Stomach (tissue), 8 donors: ENCODE measurements at regions not wholly inside any gene's neighbourhood (a gene's known extent, or its start where the extent isn't known, plus 50 kb on each side); places are given as distances from the start of the nearest gene placed in this dataset.

ENCODE experiments used
- DNase-seq, 2 donors: peaks; one replicate each; pipeline versions ENCODE4 v3.0.0 to v3.0.0-alpha.2; 2013 to 2019
- H3K27ac ChIP-seq, 5 donors: fragments of 200-600 bp in 4 of 5; sonication (generic) in 4 of 5; one replicate each; pipeline ENCODE4 v1.5.1; 2013 to 2019; ENCODE audit warnings: mild to moderate bottlenecking in 1 of 5, moderate library complexity in 1 of 5
- H3K27me3 ChIP-seq, 3 donors: fragments of 200-600 bp; sonication (generic); one replicate each; pipeline ENCODE4 v1.5.1; 2017 to 2019; ENCODE audit warnings: mixed run types in 1 of 3
- H3K36me3 ChIP-seq, 4 donors: fragments of 200-600 bp; sonication (generic); 1 replicate in 3 of 4; 2 replicates in 1 of 4; pipeline ENCODE4 v1.5.1; 2016 to 2019
- H3K4me1 ChIP-seq, 4 donors: fragments of 200-600 bp; sonication (generic); one replicate each; pipeline ENCODE4 v1.5.1; 2016 to 2019
- H3K4me3 ChIP-seq, 4 donors: fragments of 200-600 bp; sonication (generic) in 3 of 4; one replicate each; pipeline ENCODE4 v1.5.1; 2016 to 2019; ENCODE audit warnings: mild to moderate bottlenecking in 1 of 4
- H3K9me3 ChIP-seq, 4 donors: fragments of 200-600 bp; sonication (generic); one replicate each; pipeline ENCODE4 v1.5.1; 2016 to 2019
- EP300 ChIP-seq: sonication (generic); formaldehyde crosslinking; IDR thresholded peaks from one replicate; pipeline ENCODE4 v1.6.1; 2017; ENCODE audit warnings: antibody characterized with exemption
- POLR2A ChIP-seq, 4 donors: fragments of 450-650 bp; IDR thresholded peaks; one replicate each; pipeline ENCODE4 v1.6.1; 2016; ENCODE audit warnings: antibody characterized with exemption in 4 of 4, control low read depth in 2 of 4, mild to moderate bottlenecking in 1 of 4, moderate library complexity in 1 of 4
- POLR2AphosphoS5 ChIP-seq, 3 donors: sonication (generic); formaldehyde crosslinking; IDR thresholded peaks; one replicate each; pipeline ENCODE4 v1.6.1; 2016; ENCODE audit warnings: antibody characterized with exemption in 3 of 3
- WGBS, 5 donors: extraction: QIAGEN DNeasy Blood & Tissue Kit in 3 of 5; methylation state at CpG; one replicate each; pipeline versions ENCODE4 v1.1.5 to v1.1.7; 2013 to 2018; 5-methylcytosine and 5-hydroxymethylcytosine counted together
- intact Hi-C: fragments of 100-400 bp; cut with DNase I; formaldehyde crosslinking; loops from one replicate; pipeline ENCODE4 v1.15.1; 2023; ENCODE audit warnings: low total_unique reads
- TF ChIP-seq, protein P1 (sequence below), 7 experiments: fragments of 450-650 bp in 4 of 7; fragments of 200-600 bp in 3 of 7; sonication (generic) in 3 of 7; IDR thresholded peaks; one replicate each; pipeline ENCODE4 v1.5.1; 2016 to 2019; ENCODE audit warnings: antibody characterized with exemption in 7 of 7, control low read depth in 2 of 7, mild to moderate bottlenecking in 1 of 7
- donor health status: healthy with polysubstance abuse.
- donor health status: Bipolar disorder and iron deficiency.
- donor health status: healthy.

DNA sequence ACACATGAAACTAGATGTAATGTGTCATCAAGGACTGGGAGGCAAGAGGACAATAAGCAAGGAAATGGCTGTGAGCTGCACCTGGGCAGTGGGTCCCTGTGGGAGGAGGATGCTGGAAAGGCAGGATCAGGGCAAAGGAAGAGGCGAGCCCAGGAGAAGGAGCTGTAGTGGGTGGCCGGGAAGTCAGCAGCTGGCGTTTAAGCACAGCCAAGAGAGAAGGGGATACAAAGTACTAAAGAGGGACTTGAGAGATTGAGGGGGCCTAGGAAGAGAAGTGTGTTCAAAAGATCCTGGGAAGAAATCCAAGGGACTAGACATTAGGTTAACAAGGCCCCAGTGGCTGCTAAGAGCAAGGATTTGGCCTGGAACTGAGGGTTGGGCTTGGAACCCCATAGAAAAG is 188.5 kb upstream of the SLC24A5 start:
- 77 to 88% (median 82%) methylated on average over 3 of the region's 3 CpGs for WGBS, 5 donors
- Histone ChIP-seq H3K4me3 (no peak overlapping the region), H3K27me3 (no peaks in the 10 kb centered on the region), H3K36me3 (no peaks in the 10 kb centered on the region), H3K4me1 (no peaks in the 10 kb centered on the region), H3K27ac (no peak overlapping the region), H3K9me3 (no peaks in the 10 kb centered on the region)
- intact Hi-C loops = no loop called here
- TF ChIP-seq POLR2AphosphoS5 (IDR thresholded peaks at IDR 0.05) (no peak), EP300 (no peak), POLR2A (IDR thresholded peaks at IDR 0.05) (no peak)
- TF ChIP-seq, protein P1, sequence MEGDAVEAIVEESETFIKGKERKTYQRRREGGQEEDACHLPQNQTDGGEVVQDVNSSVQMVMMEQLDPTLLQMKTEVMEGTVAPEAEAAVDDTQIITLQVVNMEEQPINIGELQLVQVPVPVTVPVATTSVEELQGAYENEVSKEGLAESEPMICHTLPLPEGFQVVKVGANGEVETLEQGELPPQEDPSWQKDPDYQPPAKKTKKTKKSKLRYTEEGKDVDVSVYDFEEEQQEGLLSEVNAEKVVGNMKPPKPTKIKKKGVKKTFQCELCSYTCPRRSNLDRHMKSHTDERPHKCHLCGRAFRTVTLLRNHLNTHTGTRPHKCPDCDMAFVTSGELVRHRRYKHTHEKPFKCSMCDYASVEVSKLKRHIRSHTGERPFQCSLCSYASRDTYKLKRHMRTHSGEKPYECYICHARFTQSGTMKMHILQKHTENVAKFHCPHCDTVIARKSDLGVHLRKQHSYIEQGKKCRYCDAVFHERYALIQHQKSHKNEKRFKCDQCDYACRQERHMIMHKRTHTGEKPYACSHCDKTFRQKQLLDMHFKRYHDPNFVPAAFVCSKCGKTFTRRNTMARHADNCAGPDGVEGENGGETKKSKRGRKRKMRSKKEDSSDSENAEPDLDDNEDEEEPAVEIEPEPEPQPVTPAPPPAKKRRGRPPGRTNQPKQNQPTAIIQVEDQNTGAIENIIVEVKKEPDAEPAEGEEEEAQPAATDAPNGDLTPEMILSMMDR (IDR thresholded peaks at IDR 0.05) = no peak
- DNase-seq = peak in 1 of 2 donors; percentile 15

GRCh38 chr15:47932951-47933641 is 187.7 kb upstream of the SLC24A5 start:
- H3K27ac ChIP-seq = no peak overlapping the region
- no peak for DNase-seq
- TF ChIP-seq EP300 (no peak), POLR2A (IDR thresholded peaks at IDR 0.05) (no peak), POLR2AphosphoS5 (IDR thresholded peaks at IDR 0.05) (no peak)
- TF ChIP-seq, protein P1 (IDR thresholded peaks at IDR 0.05) = no peak
- no peaks in the 10 kb centered on the region for H3K27me3 ChIP-seq
- intact Hi-C loops = no loop called here
- H3K9me3 ChIP-seq = no peaks in the 10 kb centered on the region
- 56 to 66% (median 61%) methylated on average over 6 of the region's 6 CpGs for WGBS, 5 donors
- no peaks in the 10 kb centered on the region for H3K4me1 ChIP-seq
- H3K36me3 ChIP-seq = no peaks in the 10 kb centered on the region
- H3K4me3 ChIP-seq = no peak overlapping the region

DNA sequence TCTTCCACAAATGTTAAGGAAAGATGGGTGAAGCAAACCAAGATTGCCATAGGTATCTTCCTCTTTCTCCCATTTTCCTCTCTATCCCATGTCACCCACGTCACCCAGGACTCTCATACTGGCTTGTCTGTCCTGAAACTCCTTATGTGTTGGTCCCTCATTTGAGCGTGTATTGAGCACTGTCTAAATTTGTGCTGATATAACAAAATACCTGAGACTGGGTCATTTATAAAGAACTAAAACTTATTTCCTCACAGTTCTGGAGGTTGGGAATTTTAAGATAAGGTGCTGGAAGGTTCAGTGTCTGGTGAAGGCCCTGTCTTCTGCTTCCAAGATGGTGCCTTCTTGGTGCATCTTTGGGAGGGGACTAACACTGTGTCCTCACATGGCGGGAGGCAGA is 186.9 kb upstream of the SLC24A5 start:
- WGBS, 5 donors = 75 to 90% (median 86%) methylated on average over 3 of the region's 3 CpGs
- intact Hi-C loops = no loop called here
- H3K27me3 ChIP-seq = no peaks in the 10 kb centered on the region
- H3K27ac ChIP-seq = no peak overlapping the region
- no peaks in the 10 kb centered on the region for H3K36me3 ChIP-seq
- H3K4me1 ChIP-seq = no peaks in the 10 kb centered on the region
- no peak for TF ChIP-seq EP300
- no peak for TF ChIP-seq POLR2A (IDR thresholded peaks at IDR 0.05)
- TF ChIP-seq, protein P1 (IDR thresholded peaks at IDR 0.05) = no peak
- TF ChIP-seq POLR2AphosphoS5 (IDR thresholded peaks at IDR 0.05) = no peak
- H3K4me3 ChIP-seq = no peak overlapping the region
- DNase-seq = no peak
- no peaks in the 10 kb centered on the region for H3K9me3 ChIP-seq

- Histone ChIP-seq H3K27ac (no peak overlapping the region), H3K4me1 (no peaks in the 10 kb centered on the region), H3K27me3 (no peaks in the 10 kb centered on the region), H3K36me3 (no peaks in the 10 kb centered on the region), H3K4me3 (no peak overlapping the region), H3K9me3 (no peaks in the 10 kb centered on the region)
- DNase-seq = no peak
- intact Hi-C loops = no loop called here
- TF ChIP-seq POLR2AphosphoS5 (IDR thresholded peaks at IDR 0.05) = no peak
- TF ChIP-seq, protein P1 (IDR thresholded peaks at IDR 0.05) = no peak
Measured at GRCh38 chr15:47934342-47934741, 186.4 kb upstream of the SLC24A5 start.
